Activated T-cell treated with anti-CD3 and anti-CD28 coated beads for 1 hour (primary cell): ENCODE measurements at regions not wholly inside any gene's neighbourhood (a gene's known extent, or its start where the extent isn't known, plus 50 kb on each side); places are given as distances from the start of the nearest gene placed in this dataset.
"Not testable (repeated sequence)": the region's sequence is repeated elsewhere in the genome, so short reads cannot be mapped to it uniquely, and the experiment has no call there.

ENCODE experiments used
- DNase-seq: peaks from one replicate; pipeline ENCODE4 v3.0.0-alpha.2; 2020; ENCODE audit warnings: low read depth

DNA sequence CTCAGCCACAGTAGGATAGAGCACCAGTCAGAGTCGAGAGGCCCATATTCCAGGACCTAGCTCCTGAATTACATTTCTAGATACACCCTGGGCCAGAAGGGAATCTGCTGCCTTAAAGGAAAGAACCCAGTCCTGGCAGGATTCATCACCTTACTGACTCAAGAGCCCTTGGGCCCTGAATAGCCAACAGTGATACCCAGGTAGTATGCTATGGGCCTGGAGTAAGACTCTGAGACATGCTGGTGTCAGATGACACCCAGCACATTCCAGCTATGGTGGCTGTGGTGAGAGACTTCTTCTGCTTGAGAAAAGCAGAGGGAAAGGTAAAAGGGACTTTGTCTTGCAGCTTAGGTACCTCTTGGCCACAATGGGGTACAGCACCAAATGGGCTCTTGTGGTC lies 192.5 kb downstream of the MSX2 start:
- not testable (repeated sequence) for DNase-seq

DNA sequence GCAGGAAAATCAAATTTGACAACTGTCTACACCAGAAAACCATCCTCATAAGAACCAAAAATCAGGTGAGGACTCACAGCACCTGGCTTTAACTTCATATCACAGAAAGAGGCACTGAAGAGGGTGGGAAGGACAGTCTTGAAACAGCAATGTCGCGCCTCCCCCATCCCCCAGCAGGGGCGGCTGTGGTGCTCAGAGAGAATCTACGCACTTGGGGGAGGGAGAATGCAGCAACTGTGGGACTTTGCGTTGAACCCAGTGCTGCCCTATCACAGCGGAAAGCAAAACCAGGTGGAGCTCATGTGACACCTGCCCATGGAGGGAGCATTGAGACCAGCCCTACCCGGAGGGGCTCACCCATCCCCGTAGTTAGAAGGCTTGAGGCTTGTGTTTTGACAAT lies 191.8 kb downstream of the MSX2 start:
- DNase-seq: no peak

DNA sequence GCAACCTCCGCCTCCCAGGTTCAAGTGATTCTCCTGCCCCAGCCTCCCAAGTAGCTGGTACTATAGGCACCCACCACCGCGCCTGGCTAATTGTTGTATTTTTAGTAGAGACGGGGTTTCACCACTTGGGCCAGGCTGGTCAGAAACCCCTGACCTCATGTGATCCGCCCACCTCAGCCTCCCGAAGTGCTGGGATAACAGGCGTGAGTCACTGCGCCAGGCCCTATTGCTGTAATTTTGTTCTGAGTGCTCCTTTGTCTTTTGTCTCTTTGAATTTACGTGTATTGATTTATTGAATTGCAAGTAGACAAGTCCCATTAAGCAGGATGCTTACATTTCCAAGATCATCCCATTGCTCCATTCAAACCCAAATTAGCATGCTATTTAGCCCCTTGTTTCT lies 186.7 kb downstream of the MSX2 start:
- DNase-seq: no peak

DNA sequence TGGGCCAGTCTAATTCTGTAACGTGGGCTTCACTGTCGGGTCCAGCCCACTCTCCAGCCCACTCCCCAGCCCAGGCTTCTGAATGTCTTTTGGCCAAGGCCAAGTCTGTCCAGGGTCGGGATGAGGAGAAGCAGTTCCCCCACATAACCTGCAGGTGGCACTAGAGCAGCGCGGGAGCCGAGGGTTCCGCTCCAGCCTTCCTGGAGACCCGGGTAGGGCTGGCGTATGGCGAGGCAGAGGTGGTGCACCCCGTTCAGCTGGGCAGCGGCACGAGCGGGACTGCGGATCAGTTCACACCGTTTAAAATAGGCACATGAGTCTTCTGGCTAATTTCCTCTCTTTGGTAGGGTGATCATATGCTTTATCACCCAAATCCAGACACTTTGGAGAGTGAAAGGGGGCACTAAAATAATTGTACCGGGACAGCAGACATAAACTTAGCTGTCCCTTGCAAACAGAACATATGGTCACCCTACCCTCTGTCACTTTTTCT lies 185.9 kb downstream of the MSX2 start:
- peak; percentile 28 for DNase-seq

DNA sequence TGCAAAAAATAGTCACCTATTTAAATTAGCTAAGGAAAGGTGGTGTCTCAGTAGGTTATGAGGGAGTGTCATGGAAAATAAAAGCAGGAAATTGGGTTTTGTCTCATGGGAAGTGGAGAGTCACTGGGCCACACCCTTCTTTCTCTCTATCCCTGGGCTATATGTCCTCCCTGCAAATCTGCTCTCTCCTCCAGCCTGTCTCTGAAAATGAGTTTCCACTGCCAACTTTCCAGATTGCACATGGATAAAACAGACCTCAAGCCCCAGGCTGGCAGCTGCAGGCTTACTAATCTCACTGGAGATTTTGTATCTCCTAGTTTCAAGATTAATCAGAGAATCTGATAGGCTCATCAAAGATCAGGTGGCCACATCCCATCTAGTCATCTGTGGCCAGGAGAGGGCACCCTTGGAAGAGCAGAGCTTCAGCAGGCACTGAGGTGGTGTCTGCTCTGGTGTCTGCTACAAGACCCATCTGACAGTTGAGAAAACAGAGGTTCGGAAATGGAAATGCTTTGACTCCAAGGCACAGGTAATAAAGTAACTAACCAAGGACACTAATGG lies 178.9 kb downstream of the MSX2 start:
- DNase-seq: no peak

DNA sequence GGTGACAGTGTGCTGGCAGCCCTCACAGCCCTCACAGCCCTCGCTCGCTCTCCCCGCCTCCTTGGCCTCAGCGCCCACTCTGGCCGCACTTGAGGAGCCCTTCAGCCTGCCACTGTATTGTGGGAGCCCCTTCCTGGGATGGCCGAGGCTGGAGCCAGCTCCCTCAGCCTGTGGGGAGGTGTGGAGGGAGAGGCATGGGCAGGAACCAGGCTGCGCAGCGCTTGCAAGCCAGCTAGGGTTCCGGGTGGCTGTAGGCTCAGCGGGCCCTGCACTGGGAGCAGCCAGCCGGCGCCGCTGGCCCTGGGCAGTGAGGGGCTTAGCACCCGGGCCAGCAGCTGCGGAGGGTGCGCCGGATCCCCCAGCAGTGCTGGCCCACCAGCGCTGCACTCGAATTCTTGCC lies 177.0 kb downstream of the MSX2 start:
- DNase-seq: no peak

DNA sequence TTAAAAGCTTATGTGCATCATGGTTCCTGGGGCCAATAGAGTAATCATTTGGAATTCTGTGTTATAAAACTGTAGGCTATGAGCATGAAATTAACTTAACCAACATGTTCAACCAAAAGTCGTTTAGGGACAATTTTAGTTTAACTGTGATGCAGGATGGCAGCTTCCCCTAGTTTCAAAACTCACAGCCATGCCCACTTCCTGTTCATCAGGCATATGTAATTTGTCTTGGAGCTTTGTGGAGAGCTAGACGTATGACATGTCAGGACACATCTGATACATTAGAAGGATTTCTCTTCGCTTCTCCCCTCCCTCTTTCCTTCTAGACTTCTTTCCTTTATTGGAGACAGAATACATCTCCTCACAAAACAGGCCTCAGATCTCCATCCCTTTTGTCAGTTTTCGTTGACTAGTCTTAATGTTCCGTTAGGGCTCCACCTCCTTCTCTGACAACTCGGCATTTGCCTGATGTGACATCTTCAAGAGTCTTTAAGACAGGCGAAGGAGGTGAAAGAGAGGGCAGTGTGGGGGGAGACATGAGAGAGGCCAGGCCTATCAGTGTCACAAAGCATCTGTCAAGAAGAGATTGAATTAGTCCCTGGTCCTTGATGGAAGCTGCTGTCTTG lies 176.0 kb downstream of the MSX2 start:
- DNase-seq: no peak

DNA sequence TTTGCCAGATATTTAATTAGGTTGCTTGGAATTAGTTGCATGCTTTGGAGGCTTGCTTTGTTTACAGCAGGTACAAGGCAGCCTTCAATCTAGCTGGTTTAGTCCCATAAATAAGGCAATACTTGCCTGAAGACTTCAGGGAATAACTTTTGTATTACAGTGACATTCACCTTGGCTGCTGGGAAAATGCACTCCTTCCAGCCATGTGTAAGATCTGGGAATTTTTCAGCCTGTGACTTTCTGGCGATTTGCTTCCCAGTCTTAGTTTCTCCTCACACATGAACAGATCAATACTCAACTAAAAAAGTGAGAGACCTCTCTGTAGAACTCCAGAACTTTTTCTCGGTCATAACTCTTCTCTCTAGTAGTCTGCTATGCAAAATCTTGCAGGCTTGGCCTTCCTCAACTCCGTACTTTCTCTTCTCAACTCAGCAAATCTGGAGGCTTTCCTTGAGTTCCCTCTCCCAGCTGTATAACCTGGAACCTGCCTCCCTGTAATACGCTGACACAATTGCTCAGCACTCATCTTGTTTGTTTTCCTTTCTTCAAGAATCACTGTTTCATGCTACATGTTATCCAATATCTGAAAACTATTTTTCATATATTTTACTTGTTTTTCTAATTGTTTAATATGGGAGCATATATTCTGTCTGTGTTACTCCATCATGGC lies 173.0 kb downstream of the MSX2 start:
- no peak for DNase-seq

DNA sequence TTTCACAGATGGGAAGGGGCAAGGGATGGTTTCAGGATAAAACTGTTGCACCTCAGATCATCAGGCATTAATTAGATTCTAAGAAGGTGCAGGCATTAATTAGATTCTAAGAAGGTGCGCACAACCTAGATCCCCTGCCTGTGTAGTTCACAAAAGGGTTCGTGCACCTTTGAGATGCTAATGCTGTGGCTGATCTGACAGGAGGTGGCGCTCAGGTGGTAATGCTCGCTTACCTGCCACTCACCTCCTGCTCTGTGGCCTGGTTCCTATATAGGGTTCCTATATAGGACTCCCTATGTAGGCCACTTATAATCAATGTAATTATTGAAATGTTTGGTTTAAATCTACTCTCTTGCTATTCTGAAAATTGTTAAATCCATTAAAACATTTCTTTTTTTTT lies 171.0 kb downstream of the MSX2 start:
- no peak for DNase-seq

DNA sequence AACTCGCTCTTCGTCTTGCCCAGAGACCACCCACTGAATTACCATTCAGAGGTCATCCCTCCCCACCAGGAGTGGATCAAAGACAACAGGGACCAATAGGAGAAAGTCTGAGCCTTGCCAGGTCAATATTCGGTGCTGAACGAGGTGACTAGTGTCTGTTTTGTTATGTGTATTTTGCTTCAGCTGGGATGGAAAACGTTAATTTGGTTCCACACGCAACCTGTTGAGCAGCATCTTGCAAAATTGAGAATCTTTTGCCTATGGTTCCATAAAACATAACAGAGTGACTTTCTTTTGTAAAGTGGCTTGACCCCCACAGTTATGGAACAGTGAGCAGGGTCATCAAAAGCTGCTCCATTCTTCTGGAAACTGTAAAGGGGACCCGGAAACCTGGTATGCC lies 168.4 kb downstream of the MSX2 start:
- no peak for DNase-seq

DNA sequence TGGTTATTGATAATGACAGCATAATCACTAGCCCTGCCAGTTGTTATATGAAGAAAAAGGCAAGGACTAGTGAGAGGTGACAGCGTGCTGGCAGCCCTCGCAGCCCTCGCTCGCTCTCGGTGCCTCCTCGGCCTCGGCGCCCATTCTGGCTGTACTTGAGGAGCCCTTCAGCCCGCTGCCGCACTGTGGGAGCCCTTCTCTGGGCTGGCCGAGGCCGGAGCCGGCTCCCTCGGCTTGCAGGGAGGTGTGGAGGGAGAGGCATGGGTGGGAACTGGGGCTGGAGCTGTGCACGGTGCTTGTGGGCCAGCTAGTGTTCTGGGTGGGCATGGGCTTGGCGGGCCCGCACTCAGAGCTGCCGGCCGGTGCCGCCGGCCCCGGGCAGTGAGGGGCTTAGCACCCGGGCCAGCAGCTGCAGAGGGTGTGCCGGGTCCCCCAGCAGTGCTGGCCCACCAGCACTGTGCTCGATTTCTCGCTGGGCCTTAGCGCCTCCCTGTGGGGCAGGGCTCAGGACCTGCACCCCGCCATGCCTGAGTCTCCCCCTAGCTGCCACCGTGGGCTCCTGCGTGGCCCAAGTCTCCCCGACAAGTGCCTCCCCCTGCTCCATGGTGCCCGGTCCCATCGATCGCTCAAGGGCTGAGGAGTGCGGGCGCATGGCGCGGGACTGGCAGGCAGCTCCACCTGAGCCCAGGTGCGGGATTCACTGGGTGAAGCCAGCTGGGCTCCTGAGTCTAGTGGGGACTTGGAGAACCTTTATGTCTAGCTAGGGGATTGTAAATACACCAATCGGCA lies 156.2 kb downstream of the MSX2 start:
- not testable (repeated sequence) for DNase-seq

DNA sequence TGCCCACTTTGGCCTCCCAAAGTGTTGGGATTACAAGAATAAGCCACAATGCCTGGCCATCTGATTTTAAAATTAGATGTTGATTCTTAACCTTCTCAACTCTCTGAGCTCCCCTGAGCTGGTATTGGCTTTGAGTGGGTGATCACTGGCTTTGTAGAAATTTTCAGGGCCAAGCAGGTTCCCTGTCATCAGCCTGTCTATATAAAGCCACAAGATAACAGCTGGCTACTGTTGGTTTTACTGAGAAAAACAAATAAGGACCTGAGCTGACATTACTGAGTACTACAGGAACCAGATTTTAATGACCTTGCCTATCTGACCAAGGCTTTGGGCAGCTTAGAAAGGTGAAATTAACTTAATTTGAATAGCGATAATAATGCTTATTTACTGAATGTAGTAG lies 153.6 kb downstream of the MSX2 start:
- DNase-seq: no peak

DNA sequence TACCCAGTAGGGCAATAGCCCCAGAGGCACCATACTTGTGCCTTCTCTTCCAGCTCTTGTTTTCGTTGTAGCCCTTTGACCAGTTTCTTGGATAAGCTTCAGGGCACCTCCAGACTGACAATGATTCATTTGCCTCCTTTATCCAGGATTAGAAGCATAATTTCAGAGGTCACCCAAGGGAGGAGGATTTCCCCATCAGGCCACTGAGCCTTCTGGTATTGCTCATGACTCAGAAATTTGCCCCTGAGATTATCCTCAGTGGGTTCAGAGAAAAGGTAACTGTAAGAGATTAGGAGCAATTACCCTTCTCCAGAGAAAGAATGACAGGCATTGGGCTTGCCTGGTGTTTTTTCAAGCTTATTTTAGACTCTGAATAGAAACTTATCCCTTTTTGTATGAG lies 147.9 kb downstream of the MSX2 start:
- DNase-seq: no peak

DNA sequence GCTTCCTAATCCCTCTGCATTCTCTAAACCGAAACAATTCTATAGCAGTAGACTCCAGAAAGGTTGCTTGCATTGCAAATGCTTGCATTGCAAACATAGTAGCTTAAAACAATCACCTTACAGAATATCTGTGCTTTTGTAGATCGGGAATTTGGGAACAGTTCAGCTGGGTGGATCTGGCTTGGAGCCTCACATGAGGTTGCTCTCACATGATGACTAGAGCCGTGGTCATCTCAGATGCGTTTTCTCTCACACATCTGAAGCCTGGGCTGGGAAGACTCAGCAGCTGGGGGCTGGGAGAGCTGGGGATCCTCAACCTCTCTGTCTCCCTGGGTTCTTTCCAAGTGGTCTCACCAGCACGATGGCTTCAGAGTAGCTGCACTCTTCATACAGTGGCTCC lies 127.8 kb downstream of the MSX2 start:
- DNase-seq: no peak

DNA sequence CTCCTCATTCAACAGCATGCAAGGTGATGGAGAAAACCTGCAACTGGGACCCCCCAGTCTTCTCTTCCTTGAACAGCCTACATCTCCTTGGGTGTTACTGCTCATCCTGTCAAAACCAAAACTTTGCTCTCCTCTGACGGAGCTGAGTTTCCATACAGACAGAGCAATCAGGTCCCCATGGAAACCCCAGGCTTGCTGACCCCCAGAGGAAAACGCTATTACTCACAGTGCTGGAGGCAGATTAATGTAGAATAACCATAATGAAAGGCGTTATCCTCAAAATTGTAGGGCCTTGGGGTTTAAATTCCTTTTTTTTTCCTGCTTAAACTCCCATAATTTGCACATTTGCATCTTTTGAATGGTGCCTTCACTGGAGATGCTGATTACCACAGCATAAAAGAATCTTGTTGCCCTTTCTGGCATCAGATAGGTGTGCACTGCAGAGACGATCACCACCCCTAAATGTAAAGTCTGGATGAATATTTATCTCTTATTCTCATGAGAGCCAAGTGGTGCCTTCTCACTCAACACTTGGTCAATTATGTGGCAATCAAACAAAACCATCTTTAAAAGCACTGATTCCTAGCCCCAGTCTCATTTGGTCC lies 126.3 kb downstream of the MSX2 start:
- no peak for DNase-seq

DNA sequence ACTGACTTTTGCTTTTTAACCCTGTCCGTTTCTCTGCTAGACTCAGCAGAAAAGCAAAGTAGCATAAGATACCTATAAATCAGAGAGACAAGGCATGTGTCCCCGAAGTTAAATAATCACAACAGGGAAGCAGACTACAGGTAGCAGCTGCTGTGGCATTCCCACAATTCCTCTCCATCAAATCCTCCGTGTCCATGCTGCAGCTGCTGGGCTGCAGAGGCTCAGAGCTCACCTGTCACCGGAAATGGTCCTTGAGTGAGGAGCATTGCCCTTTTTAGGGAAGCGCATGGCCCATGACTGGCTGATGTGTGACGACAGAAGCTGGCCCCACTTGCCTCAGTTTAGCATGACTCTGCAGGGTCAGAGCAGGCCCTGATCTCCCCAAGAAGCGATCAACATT lies 125.0 kb downstream of the MSX2 start:
- no peak for DNase-seq

DNA sequence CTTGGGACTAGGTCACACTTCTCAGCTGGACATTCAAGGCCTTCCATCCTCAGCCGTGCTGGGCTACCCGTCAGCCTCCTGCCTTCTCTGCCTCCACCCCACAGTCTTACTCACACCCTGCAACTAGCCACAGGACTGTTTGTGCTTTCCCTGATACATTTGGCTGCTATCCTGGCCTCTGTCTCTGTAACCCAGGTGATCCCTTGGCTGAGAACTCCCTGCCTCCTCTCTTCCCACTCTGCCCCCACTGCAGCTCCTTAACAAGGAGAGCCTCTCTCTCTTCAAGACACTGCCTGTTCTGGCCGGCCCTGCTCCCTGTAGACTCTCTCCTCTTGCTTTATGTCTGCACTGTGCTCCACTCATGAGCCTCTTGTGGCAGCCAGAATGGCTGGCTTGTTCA lies 120.6 kb downstream of the MSX2 start:
- DNase-seq: no peak

DNA sequence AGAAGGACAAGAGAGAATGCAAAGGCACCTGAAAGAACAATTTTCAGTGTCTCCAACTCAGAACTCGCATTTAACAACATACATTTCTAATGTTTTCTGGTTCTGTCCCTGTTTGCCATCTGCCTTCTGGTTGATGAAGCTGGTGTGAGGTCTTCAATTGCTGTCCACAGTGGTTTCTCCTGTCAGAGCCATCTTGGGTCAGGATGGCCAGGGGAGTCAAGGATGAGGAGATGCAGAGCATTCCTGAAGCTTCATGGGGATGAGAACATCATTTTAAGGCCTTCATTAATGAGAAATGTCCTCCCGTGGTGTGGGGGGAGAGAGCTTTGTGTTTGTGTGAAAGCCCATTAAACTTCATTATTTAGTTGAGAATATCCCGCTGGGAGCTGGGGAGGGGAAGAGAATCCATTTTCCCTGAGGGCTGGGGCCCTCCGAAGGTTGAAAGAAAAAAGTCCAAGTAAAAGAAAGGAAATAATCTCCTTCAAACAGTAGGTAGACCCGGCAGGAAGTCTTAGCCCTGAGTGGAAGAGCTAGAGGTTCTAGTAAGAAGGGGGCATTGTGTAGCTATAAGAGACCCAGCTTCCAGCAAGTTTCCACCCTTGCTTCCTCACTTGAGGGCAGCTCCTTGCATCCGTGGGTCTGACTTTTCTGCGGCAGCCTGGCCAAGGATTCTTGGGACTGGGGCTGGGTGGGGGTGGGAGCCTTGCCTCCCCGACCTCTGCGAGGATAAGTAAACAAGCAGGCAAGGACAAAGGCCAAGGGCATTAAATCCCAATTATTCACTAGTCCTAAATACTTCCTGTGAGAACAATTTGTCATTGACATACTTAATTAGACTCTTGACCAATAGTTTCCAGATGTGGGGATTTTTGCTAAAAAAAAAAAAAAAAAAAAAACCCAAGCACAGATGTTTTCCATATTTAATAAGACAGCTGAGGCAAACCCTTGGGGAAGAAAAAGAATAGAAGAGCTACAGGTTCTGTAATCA lies 119.2 kb downstream of the MSX2 start:
- no peak for DNase-seq

DNA sequence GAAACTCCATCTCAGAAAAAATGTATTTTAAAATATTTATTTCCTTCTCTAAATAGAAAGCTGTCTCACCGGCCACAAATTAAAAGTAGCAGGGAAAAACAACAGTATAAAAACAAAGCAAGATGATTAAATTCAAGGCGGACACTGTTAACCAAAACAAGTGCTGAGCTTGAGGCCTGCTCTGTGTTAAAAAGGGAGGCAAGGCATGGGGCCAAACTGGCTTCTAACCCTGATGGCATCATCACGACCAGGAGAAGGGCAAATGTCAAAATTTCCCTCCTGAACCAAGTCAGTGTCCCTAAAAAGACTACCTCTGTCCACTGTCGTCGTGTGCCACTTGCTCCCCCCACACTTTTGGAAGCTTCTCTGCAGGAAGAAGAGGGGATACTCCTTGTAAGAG lies 116.1 kb downstream of the MSX2 start:
- no peak for DNase-seq

DNA sequence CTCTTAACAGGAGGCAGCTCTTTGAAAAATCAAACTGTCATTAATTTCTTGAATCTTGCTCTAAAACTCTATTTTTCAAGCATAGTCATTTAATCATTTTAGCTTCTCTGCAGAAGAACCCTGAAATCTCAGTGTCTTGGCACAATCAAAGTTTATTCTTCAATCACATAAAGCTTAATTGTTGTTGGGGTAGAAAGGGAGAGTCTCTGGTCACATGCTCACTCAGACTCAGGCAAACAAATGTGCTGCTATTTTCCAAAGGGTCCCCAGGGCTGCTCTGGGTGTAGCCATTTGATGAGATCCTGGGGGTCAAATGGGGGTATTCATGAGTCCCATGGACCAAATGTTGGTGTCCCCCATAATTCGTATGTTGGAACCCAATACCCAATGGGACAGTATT lies 114.8 kb downstream of the MSX2 start:
- no peak for DNase-seq
